GM12891 (cell line): ENCODE measurements at regions not wholly inside any gene's neighbourhood (a gene's known extent, or its start where the extent isn't known, plus 50 kb on each side); places are given as distances from the start of the nearest gene placed in this dataset.

Experiments used
- PAX5 ChIP-seq: IDR thresholded peaks from 2 replicates; pipeline ENCODE4 v1.6.1; 2011; ENCODE audit warnings: low read length, moderate library complexity, mild to moderate bottlenecking; ENCODE audit not compliant: insufficient read depth, severe bottlenecking
- POLR2A ChIP-seq: IDR thresholded peaks from 2 replicates; pipeline ENCODE4 v1.6.1; 2011; ENCODE audit warnings: low read depth, low read length, control low read depth
- POLR2AphosphoS5 ChIP-seq: IDR thresholded peaks from 2 replicates; pipeline ENCODE4 v1.6.1; 2011; ENCODE audit warnings: low read depth, low read length, control low read depth
- POU2F2 ChIP-seq: IDR thresholded peaks from 2 replicates; pipeline ENCODE4 v1.6.1; 2011; ENCODE audit warnings: low read depth, mild to moderate bottlenecking, control low read depth, low read length, moderate library complexity
- SPI1 ChIP-seq: IDR thresholded peaks from 2 replicates; pipeline ENCODE4 v1.6.1; 2011; ENCODE audit warnings: low read depth, low read length, control low read depth
- TAF1 ChIP-seq: IDR thresholded peaks from 2 replicates; pipeline ENCODE4 v1.6.1; 2011; ENCODE audit warnings: low read depth, low read length, control low read depth

DNA sequence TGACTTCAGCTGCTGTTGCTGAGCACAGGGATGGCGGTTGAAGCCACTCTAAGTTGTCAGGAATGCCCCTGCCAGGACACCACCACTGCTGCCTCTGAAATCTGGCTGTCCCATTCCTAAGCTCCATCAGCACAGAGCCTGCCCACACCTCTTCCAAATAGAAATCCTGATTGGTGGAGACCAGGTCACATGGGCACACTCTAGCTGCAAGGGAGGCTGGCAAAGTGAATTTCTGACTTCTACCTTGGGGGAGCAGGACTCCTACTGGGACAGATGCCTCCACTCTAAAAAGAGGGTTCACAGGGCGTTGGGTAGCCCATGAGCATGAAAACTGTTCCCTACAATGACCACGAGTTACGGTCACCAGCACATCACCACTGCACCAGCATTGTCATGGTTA lies 83.8 kb upstream of the TARDBP start:
- TF ChIP-seq POLR2AphosphoS5 (no peak), POLR2A (no peak), TAF1 (no peak), SPI1 (no peak), PAX5 (no peak), POU2F2 (no peak)
